Parathyroid adenoma (tissue), 2 donors: ENCODE measurements at regions not wholly inside any gene's neighbourhood (a gene's known extent, or its start where the extent isn't known, plus 50 kb on each side); places are given as distances from the start of the nearest gene placed in this dataset.

Experiments
- H2AFZ ChIP-seq: fragments of 300-600 bp; sonication (generic); one replicate; pipeline ENCODE4 v1.7.0; 2017; ENCODE audit warnings: antibody characterized with exemption, mild to moderate bottlenecking
- H3K27ac ChIP-seq: fragments of 300-600 bp; sonication (generic); one replicate; pipeline ENCODE4 v1.7.0; 2017
- H3K27me3 ChIP-seq: fragments of 300-600 bp; sonication (generic); one replicate; pipeline ENCODE4 v1.7.0; 2017; ENCODE audit warnings: low read length; ENCODE audit not compliant: control insufficient read depth, insufficient read depth
- H3K36me3 ChIP-seq: fragments of 300-600 bp; sonication (generic); one replicate; pipeline ENCODE4 v1.7.0; 2017; ENCODE audit warnings: low read length; ENCODE audit not compliant: control insufficient read depth, insufficient read depth
- H3K4me1 ChIP-seq: fragments of 300-600 bp; sonication (generic); one replicate; pipeline ENCODE4 v1.7.0; 2017; ENCODE audit warnings: control low read depth
- H3K4me2 ChIP-seq: fragments of 300-600 bp; sonication (generic); one replicate; pipeline ENCODE4 v1.7.0; 2017; ENCODE audit warnings: low read length
- H3K4me3 ChIP-seq: fragments of 300-600 bp; sonication (generic); one replicate; pipeline ENCODE4 v1.7.0; 2017; ENCODE audit warnings: low read depth, low read length
- H3K79me2 ChIP-seq: fragments of 300-600 bp; sonication (generic); one replicate; pipeline ENCODE4 v1.7.0; 2017; ENCODE audit warnings: control low read depth
- H3K9ac ChIP-seq: fragments of 300-600 bp; sonication (generic); one replicate; pipeline ENCODE4 v1.7.0; 2017; ENCODE audit warnings: mild to moderate bottlenecking
- H3K9me3 ChIP-seq: fragments of 300-600 bp; sonication (generic); one replicate; pipeline ENCODE4 v1.7.0; 2017; ENCODE audit warnings: low read length; ENCODE audit not compliant: control insufficient read depth
- TF ChIP-seq, protein P1 (sequence below): fragments of 300-600 bp; sonication (generic); IDR thresholded peaks from one replicate; pipeline ENCODE4 v1.7.0; 2017; ENCODE audit warnings: antibody characterized with exemption, mild to moderate bottlenecking
- donor health status: primary hyperparathyroidism.

DNA sequence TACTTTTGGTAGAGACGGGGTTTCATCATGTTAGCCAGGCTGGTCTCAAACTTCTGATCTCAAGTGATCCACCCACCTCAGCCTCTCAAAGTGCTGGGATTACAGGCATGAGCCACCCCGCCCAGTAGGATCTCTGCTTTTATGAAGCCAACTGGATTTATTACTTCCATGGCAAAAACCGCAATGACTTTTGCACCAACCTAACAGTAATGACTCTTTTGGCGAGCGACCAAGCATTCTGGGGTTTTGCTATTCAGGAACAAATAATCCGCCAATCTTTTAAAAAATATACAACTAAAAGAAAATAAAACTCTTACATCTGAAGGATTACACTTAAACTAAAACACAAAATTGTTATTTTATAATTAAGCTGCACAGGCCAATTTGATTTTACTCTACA is 260.6 kb downstream of the ZEB2 start:
- Histone ChIP-seq H3K9me3 (peaks cover 3% of the 10 kb centered on the region), H3K9ac (no peak overlapping the region), H2AFZ (no peak overlapping the region), H3K27me3 (no peaks in the 10 kb centered on the region), H3K79me2 (no peaks in the 10 kb centered on the region), H3K36me3 (no peaks in the 10 kb centered on the region), H3K4me2 (no peak overlapping the region), H3K4me1 (no peaks in the 10 kb centered on the region), H3K27ac (no peak overlapping the region), H3K4me3 (no peak overlapping the region)
- TF ChIP-seq, protein P1, sequence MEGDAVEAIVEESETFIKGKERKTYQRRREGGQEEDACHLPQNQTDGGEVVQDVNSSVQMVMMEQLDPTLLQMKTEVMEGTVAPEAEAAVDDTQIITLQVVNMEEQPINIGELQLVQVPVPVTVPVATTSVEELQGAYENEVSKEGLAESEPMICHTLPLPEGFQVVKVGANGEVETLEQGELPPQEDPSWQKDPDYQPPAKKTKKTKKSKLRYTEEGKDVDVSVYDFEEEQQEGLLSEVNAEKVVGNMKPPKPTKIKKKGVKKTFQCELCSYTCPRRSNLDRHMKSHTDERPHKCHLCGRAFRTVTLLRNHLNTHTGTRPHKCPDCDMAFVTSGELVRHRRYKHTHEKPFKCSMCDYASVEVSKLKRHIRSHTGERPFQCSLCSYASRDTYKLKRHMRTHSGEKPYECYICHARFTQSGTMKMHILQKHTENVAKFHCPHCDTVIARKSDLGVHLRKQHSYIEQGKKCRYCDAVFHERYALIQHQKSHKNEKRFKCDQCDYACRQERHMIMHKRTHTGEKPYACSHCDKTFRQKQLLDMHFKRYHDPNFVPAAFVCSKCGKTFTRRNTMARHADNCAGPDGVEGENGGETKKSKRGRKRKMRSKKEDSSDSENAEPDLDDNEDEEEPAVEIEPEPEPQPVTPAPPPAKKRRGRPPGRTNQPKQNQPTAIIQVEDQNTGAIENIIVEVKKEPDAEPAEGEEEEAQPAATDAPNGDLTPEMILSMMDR: no peak

DNA sequence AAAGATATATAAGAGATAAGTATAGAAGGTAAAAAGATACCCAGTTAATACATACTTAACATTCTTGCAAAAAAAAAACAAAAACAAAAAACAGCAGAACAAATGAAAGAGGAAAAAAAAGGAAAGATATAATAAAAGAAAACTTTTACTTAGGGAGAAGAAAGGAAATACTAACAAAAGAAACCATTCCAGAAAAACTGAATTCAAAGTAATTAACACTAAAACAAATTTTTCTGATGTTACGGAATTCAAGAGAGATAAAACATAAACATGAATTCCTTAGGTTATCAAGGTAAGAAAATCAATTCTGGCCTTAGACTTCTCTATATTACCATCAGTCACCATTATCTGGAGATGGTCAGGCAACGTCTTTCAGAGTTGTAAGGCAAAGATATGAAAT is 261.8 kb downstream of the ZEB2 start:
- H3K27ac ChIP-seq: no peak overlapping the region
- no peak overlapping the region for H3K4me3 ChIP-seq
- H3K9ac ChIP-seq: no peak overlapping the region
- peaks cover 3% of the 10 kb centered on the region for H3K9me3 ChIP-seq
- H3K4me1 ChIP-seq: no peaks in the 10 kb centered on the region
- TF ChIP-seq, protein P1: no peak
- H3K36me3 ChIP-seq: no peaks in the 10 kb centered on the region
- no peak overlapping the region for H2AFZ ChIP-seq
- no peaks in the 10 kb centered on the region for H3K79me2 ChIP-seq
- H3K27me3 ChIP-seq: no peaks in the 10 kb centered on the region
- H3K4me2 ChIP-seq: no peak overlapping the region

DNA sequence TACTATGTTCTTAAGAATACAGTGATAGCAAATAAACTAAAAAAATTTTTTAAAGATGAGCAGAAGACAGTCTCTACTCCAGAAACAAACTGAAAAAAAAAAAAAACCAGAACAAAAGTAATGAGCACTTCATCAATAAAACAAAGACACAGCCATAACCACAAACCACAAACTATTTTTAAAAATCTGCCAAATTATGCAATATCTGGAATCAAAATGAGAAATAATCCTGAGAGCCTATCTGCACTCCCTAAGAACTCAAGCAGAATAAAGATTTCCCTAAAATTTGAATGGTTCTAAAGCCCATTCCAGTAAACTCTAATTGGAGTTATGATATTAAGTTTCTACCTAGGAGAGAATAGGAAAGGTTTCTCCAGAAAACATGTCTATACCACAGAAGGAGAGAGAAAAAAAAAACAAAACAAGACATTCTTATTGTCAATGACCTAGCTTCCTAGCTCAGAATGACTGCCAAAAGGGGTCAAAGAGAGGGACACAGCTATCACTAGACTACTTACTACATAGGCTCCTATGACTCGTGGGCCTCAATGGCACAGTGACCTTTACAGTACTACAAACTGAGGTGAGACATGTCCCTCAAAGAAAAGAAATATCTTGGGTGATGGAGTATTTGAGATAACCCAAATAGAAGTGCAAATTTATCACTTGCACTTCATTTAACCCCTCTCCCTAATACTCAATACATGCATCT is 262.8 kb downstream of the ZEB2 start:
- Histone ChIP-seq H3K36me3 (no peaks in the 10 kb centered on the region), H3K27me3 (no peaks in the 10 kb centered on the region), H2AFZ (no peak overlapping the region), H3K4me2 (no peak overlapping the region), H3K4me1 (no peaks in the 10 kb centered on the region), H3K79me2 (no peaks in the 10 kb centered on the region), H3K4me3 (no peak overlapping the region), H3K9me3 (peaks cover 3% of the 10 kb centered on the region), H3K9ac (no peak overlapping the region), H3K27ac (no peak overlapping the region)
- TF ChIP-seq, protein P1: no peak

DNA sequence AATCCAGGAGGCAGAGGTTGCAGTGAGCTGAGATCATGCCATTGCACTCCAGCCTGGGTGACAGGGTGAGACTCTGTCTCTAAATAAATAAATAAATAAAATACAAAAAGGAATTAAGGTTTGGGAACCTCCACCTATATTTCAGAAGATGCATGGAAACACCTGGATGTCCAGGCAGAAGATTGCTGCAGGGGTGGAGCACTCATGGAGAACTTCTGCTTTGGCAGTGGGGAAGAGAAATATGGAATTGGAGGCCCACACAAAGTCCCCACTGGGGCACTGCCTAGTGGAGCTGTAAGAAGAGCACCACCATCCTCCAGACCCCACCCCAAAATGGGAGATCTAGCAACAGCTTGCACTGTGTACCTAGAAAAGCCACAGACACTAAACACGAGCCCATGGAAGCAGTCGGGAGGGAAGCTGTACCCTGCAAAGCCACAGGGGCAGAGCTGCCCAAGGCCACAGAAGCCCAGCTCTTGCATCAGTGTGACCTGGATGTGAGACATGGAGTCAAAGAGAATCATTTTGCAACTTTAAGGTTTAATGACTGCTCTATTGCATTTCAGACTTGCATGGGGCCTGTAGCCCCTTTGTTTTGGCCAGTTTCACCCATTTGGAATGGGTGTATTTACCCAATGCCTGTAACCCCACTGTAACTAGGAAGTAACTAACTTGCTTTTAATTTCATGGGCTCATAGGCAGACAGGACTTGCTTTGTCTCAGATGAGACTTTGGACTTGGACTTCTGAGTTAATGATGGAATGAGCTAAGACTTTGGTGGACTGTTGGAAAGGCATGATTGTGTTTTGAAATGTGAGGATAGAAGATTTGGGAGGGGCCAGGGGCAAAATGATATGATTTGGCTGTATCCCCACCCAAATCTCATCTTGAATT is 265.3 kb downstream of the ZEB2 start:
- Histone ChIP-seq H3K4me1 (no peaks in the 10 kb centered on the region), H3K79me2 (no peaks in the 10 kb centered on the region), H3K4me3 (no peak overlapping the region), H3K9me3 (peaks cover 3% of the 10 kb centered on the region), H3K27ac (no peak overlapping the region), H3K4me2 (no peak overlapping the region), H2AFZ (no peak overlapping the region), H3K27me3 (no peaks in the 10 kb centered on the region), H3K36me3 (no peaks in the 10 kb centered on the region), H3K9ac (no peak overlapping the region)
- TF ChIP-seq, protein P1: no peak
